Transverse colon (tissue), 4 donors: ENCODE measurements at regions not wholly inside any gene's neighbourhood (a gene's known extent, or its start where the extent isn't known, plus 50 kb on each side); places are given as distances from the start of the nearest gene placed in this dataset.

ENCODE experiments used
- DNase-seq: peaks from one replicate; pipeline ENCODE4 v3.0.0-alpha.2; 2019
- H3K27ac ChIP-seq, 4 donors: fragments of 200-600 bp; sonication (generic); 2 replicates each; pipeline ENCODE4 v1.5.1; 2016 to 2018; ENCODE audit warnings: inconsistent platforms in 4 of 4
- H3K27me3 ChIP-seq: fragments of 200-600 bp; sonication (generic); 2 replicates; pipeline ENCODE4 v1.5.1; 2017; ENCODE audit warnings: inconsistent platforms
- H3K36me3 ChIP-seq, 4 donors: fragments of 200-600 bp; sonication (generic); 2 replicates each; pipeline ENCODE4 v1.5.1; 2017 to 2019; ENCODE audit warnings: inconsistent platforms in 4 of 4
- H3K4me1 ChIP-seq, 4 donors: fragments of 200-600 bp; sonication (generic); 2 replicates each; pipeline ENCODE4 v1.5.1; 2017 to 2020; ENCODE audit warnings: inconsistent platforms in 4 of 4
- H3K4me3 ChIP-seq, 4 donors: fragments of 200-600 bp; sonication (generic); 1 replicate in 1 of 4; 2 replicates in 3 of 4; pipeline versions ENCODE4 v1.5.1 to v1.6.1; 2017 to 2019; ENCODE audit warnings: inconsistent platforms in 4 of 4
- H3K9me3 ChIP-seq, 2 donors: fragments of 200-600 bp; sonication (generic); 2 replicates each; pipeline ENCODE4 v1.5.1; 2017 to 2019; ENCODE audit warnings: inconsistent platforms in 2 of 2
- EP300 ChIP-seq: sonication (generic); formaldehyde crosslinking; IDR thresholded peaks from one replicate; pipeline ENCODE4 v1.6.1; 2017; ENCODE audit warnings: antibody characterized with exemption, low read depth
- POLR2A ChIP-seq: fragments of 450-650 bp; IDR thresholded peaks from one replicate; pipeline ENCODE4 v1.6.1; 2016; ENCODE audit warnings: antibody characterized with exemption, mild to moderate bottlenecking, moderate library complexity
- POLR2AphosphoS5 ChIP-seq, 3 donors: sonication (generic); formaldehyde crosslinking; IDR thresholded peaks; one replicate each; pipeline ENCODE4 v1.6.1; 2016; ENCODE audit warnings: antibody characterized with exemption in 3 of 3
- WGBS, 2 donors: methylation state at CpG; one replicate each; pipeline ENCODE4 v1.1.5; 2018; ENCODE audit warnings: low coverage in 1 of 2; 5-methylcytosine and 5-hydroxymethylcytosine counted together
- in situ Hi-C, 4 donors: fragments of 200-750 bp; cut with MboI; loops; one replicate each; pipeline versions ENCODE4 v1.15.0 to v1.15.1; 2017; ENCODE audit warnings: low sequenced_read_pairs in 3 of 4, low pct_ligation_motif_present in 1 of 4, low pct_unique_long_range_greater_than_20kb in 1 of 4
- intact Hi-C: fragments of 100-400 bp; cut with DNase I; formaldehyde crosslinking; loops from one replicate; pipeline ENCODE4 v1.15.1; 2023; ENCODE audit warnings: low total_unique reads
- TF ChIP-seq, protein P1 (sequence below), 5 experiments: fragments of 200-600 bp in 3 of 5; fragments of 450-650 bp in 2 of 5; sonication (generic) in 3 of 5; IDR thresholded peaks; 1 replicate in 2 of 5; 2 replicates in 3 of 5; pipeline ENCODE4 v1.5.1; 2016 to 2017; ENCODE audit warnings: antibody characterized with exemption in 5 of 5, inconsistent platforms in 3 of 5, mild to moderate bottlenecking in 2 of 5, moderate library complexity in 1 of 5

GRCh38 chr13:80499536-80500290 is 158.8 kb upstream of the SPRY2 start:
- no peak overlapping the region for H3K4me3 ChIP-seq
- intact Hi-C loops: no loop called here

DNA sequence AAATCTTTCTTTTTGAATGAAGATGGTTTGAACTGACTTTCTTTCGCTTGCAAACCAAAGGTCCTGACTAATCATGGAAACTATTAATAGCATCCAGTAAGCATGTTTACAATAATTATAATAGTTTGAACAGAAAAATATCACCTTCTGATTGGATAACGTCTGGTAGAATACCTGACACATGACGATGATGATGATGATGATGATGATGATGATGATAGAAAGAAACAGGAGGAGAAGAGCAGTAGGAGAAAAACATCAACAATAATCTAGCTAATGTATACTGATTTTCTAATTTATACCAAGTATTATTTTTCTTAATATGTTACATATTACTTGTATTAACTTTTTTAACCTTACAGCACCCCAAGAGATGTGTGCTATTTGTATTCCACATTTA is 157.5 kb upstream of the SPRY2 start:
- intact Hi-C loops: no loop called here
- Histone ChIP-seq H3K4me3 (no peak overlapping the region), H3K4me1 (no peaks in the 10 kb centered on the region), H3K27ac (no peak overlapping the region), H3K9me3 (no peaks in the 10 kb centered on the region), H3K27me3 (no peaks in the 10 kb centered on the region), H3K36me3 (no peaks in the 10 kb centered on the region)
- in situ Hi-C loops: no loop called here
- TF ChIP-seq, protein P1, sequence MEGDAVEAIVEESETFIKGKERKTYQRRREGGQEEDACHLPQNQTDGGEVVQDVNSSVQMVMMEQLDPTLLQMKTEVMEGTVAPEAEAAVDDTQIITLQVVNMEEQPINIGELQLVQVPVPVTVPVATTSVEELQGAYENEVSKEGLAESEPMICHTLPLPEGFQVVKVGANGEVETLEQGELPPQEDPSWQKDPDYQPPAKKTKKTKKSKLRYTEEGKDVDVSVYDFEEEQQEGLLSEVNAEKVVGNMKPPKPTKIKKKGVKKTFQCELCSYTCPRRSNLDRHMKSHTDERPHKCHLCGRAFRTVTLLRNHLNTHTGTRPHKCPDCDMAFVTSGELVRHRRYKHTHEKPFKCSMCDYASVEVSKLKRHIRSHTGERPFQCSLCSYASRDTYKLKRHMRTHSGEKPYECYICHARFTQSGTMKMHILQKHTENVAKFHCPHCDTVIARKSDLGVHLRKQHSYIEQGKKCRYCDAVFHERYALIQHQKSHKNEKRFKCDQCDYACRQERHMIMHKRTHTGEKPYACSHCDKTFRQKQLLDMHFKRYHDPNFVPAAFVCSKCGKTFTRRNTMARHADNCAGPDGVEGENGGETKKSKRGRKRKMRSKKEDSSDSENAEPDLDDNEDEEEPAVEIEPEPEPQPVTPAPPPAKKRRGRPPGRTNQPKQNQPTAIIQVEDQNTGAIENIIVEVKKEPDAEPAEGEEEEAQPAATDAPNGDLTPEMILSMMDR (IDR thresholded peaks at IDR 0.05): no peak
- TF ChIP-seq POLR2A: no peak
- no peak for TF ChIP-seq EP300
- no peak for TF ChIP-seq POLR2AphosphoS5 (IDR thresholded peaks at IDR 0.05)
- no peak for DNase-seq
- 46 to 57% methylated on average over 3 of the region's 3 CpGs for WGBS, 2 donors

More at GRCh38 chr13:80499536-80500290, 158.8 kb upstream of the SPRY2 start:
- H3K4me1 ChIP-seq: no peaks in the 10 kb centered on the region
- WGBS, 2 donors: 78 to 88% methylated on average over 4 of the region's 4 CpGs
- no peaks in the 10 kb centered on the region for H3K36me3 ChIP-seq
- no peak for DNase-seq
- H3K27me3 ChIP-seq: no peaks in the 10 kb centered on the region
- no peaks in the 10 kb centered on the region for H3K9me3 ChIP-seq
- TF ChIP-seq, protein P1 (IDR thresholded peaks at IDR 0.05): no peak
- TF ChIP-seq EP300: no peak
- no peak for TF ChIP-seq POLR2AphosphoS5 (IDR thresholded peaks at IDR 0.05)
- TF ChIP-seq POLR2A: no peak
- in situ Hi-C loops: no loop called here
- H3K27ac ChIP-seq: no peak overlapping the region

- 89 to 95% methylated on average over 3 of the region's 3 CpGs for WGBS, 2 donors
- DNase-seq: no peak
- TF ChIP-seq, protein P1 (IDR thresholded peaks at IDR 0.05): no peak
- TF ChIP-seq POLR2A (no peak), EP300 (no peak), POLR2AphosphoS5 (IDR thresholded peaks at IDR 0.05) (no peak)
- no peaks in the 10 kb centered on the region for H3K9me3 ChIP-seq
- intact Hi-C loops (no loop called here), in situ Hi-C loops (no loop called here)
- no peak overlapping the region for H3K4me3 ChIP-seq
- no peaks in the 10 kb centered on the region for H3K36me3 ChIP-seq
- H3K27ac ChIP-seq: no peak overlapping the region
- H3K4me1 ChIP-seq: no peaks in the 10 kb centered on the region
- no peaks in the 10 kb centered on the region for H3K27me3 ChIP-seq
Measured at GRCh38 chr13:80497978-80498377, 157.1 kb upstream of the SPRY2 start.

GRCh38 chr13:80497439-80497838 is 156.5 kb upstream of the SPRY2 start:
- Histone ChIP-seq H3K4me3 (no peak overlapping the region), H3K36me3 (no peaks in the 10 kb centered on the region), H3K27me3 (no peaks in the 10 kb centered on the region), H3K9me3 (no peaks in the 10 kb centered on the region), H3K4me1 (no peaks in the 10 kb centered on the region), H3K27ac (no peak overlapping the region)
- in situ Hi-C loops (no loop called here), intact Hi-C loops (no loop called here)
- DNase-seq: no peak
- 39% methylated on average over 1 of the region's 1 CpG; no CpG with 5 or more reads in 1 of the 2 donors for WGBS, 2 donors
- TF ChIP-seq POLR2A (no peak), POLR2AphosphoS5 (IDR thresholded peaks at IDR 0.05) (no peak), EP300 (no peak)
- TF ChIP-seq, protein P1 (IDR thresholded peaks at IDR 0.05): no peak
